GM10266 (cell line): ENCODE measurements at regions not wholly inside any gene's neighbourhood (a gene's known extent, or its start where the extent isn't known, plus 50 kb on each side); places are given as distances from the start of the nearest gene placed in this dataset.

ENCODE experiments used
- DNase-seq: peaks from one replicate; pipeline ENCODE4 v3.0.0; 2012; ENCODE audit errors: extremely low spot score
- TF ChIP-seq, protein P1 (sequence below): IDR thresholded peaks from 2 replicates; pipeline ENCODE4 v1.5.1; 2012; ENCODE audit warnings: mild to moderate bottlenecking, low read depth; ENCODE audit not compliant: control insufficient read depth, insufficient read depth; ENCODE audit errors: missing control alignments

DNA sequence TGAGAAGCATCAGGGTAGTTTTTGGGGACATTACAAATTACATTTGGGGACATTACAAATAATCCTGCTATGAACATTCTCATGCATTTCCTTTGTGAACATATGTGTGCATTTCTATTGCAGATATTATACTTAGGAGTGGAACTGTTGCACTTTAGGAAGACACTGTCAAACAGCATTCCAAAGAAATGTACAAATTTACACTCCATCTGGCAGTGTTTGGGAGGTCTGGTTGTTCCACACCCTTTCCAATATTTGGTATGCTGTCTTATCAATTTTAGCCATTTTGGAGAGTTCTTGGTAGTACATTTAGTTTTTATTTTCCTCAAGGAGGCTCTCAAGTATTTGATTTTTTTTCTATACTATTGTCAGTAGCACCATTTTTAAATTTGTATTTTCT lies 419.1 kb upstream of the ARHGEF26 start:
- TF ChIP-seq, protein P1, sequence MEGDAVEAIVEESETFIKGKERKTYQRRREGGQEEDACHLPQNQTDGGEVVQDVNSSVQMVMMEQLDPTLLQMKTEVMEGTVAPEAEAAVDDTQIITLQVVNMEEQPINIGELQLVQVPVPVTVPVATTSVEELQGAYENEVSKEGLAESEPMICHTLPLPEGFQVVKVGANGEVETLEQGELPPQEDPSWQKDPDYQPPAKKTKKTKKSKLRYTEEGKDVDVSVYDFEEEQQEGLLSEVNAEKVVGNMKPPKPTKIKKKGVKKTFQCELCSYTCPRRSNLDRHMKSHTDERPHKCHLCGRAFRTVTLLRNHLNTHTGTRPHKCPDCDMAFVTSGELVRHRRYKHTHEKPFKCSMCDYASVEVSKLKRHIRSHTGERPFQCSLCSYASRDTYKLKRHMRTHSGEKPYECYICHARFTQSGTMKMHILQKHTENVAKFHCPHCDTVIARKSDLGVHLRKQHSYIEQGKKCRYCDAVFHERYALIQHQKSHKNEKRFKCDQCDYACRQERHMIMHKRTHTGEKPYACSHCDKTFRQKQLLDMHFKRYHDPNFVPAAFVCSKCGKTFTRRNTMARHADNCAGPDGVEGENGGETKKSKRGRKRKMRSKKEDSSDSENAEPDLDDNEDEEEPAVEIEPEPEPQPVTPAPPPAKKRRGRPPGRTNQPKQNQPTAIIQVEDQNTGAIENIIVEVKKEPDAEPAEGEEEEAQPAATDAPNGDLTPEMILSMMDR, result no peak
- DNase-seq, result no peak

DNA sequence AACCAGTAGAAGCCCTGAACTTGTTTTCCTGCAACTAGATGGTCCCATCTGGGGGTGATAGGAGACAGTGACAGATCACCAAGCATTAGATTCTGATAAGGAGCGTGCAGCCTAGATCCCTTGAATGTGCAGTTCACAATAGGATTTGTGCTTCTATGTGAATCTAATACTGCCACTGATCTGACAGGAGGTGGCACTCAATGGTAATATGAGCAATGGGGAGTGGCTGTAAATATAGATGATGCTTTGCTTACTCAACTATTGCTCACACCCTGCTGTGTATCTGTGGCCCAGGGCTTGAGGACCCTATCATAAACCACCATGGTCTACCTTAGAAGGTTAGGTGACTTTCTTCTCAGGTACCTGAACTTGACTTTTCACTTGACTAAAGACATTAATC lies 417.1 kb upstream of the ARHGEF26 start:
- TF ChIP-seq, protein P1, result no peak
- DNase-seq, result no peak

DNA sequence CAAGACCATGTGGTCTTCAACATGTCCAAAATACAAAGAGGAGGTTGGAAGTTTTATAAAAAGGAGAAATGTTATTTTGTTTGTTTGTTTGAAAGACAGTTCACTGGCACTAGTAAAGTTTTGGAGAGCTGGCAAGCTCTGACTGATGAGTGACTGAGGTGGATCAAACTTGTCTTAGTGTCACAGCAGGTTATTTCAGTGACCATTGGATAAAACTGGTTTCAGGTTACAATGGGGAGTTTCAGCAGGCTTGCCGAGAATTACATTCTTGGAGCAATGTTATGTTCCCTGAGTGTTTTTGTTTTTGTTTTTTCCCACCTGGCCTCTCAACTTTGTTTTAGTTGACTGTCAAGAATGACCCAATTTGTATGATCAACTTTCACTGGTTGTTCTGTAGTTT lies 414.5 kb upstream of the ARHGEF26 start:
- TF ChIP-seq, protein P1, result no peak
- DNase-seq, result no peak

DNA sequence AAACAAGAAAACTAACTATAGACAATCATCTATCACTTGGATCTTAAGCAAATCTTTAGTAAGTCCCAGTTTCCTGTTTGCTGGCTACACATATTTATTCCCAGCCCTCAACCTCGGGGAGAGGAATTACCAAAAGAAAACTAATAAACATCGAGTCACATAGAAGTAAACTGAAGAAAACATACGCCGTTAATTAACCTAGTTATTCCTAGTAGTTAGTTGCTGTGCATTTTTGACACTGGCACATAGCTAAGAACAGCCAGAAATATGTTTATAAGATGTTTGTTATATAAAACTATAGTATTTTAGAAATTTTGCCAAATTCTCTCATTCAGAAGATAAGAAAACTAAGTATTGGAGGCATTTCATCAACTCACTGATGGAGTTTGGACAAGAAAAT lies 407.2 kb upstream of the ARHGEF26 start:
- no peak for DNase-seq
- TF ChIP-seq, protein P1, result no peak

DNA sequence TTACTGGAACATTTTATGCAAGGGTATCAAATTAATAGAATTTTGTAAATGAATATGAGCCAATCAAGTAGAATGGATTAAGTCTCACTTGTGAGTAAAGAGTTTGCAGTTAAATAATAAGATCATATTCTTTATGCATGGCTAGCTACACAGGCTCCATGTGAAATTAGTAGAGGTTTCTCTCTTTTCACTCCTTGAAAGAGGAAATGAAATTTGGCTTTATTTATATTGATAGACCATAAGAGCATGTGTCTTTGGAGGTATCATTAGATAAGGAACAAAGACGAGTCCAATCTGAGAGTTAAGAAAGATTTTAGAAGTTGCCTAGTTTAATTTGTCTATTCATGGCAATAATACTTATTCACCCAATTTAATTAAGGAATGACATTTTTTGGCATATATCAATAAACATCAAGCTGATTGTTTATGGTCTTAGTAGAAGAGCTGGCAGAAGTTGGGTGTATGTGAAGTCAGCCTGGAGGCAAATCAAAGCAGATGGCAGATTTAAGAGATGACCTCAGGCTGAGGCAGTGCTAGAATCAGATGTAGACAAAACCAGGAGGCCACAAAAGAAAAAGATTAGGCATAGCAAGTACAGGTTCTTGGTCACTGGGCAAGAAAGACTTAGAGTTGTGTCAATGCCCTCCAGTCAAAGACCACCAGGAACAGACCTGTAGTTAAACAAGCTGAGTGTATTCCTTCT lies 406.5 kb upstream of the ARHGEF26 start:
- TF ChIP-seq, protein P1, result no peak
- no peak for DNase-seq

DNA sequence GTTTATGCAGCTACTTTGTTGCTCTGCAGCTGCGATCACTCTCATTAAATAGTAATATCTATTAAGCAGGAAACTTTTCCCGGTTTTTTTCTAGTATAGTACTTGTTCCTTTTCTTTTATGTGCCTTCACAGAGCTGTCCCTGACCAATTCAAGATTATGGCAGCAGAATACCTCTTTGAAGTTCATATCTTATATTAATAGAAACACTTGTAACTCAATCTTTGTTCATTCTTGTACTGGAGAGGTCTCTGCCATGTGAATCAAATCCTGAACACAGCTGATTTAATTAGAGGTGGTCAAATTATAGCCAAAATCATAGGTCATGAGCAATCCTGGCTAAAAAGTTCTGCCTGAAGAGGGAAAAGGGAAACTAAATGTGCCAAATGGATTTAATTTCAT lies 399.0 kb upstream of the ARHGEF26 start:
- TF ChIP-seq, protein P1, result no peak
- DNase-seq, result no peak

DNA sequence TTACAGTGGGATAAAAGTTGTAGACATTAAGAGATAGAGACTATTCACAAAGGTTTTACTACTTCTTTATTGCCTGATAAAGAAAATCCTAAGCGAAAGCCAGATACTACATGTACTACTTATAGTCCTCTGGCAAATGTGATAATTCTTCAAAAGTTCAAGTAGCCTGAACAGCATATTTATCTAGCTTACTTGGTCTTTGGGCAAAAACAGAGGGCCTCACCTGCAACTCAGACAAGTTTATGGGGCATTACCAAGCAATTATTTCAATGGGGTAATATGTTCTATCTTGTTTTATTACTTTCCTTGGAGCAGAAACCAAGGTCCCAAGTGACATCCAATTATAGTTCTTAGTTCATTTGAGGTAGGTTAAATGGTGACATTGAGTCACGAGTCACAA lies 390.1 kb upstream of the ARHGEF26 start:
- TF ChIP-seq, protein P1, result no peak
- DNase-seq, result no peak
